Ascending aorta (tissue), 2 donors: ENCODE measurements at regions not wholly inside any gene's neighbourhood (a gene's known extent, or its start where the extent isn't known, plus 50 kb on each side); places are given as distances from the start of the nearest gene placed in this dataset.

Experiments used
- DNase-seq, 2 donors: peaks; one replicate each; pipeline ENCODE4 v3.0.0-alpha.2; 2019; ENCODE audit warnings: low spot score in 2 of 2
- H3K27ac ChIP-seq, 2 donors: fragments of 200-600 bp; sonication (generic); one replicate each; pipeline ENCODE4 v1.5.1; 2016 to 2017; ENCODE audit warnings: mild to moderate bottlenecking in 1 of 2
- H3K27me3 ChIP-seq: fragments of 200-600 bp; sonication (generic); one replicate; pipeline ENCODE4 v1.5.1; 2017
- H3K36me3 ChIP-seq, 2 donors: fragments of 200-600 bp; sonication (generic); one replicate each; pipeline ENCODE4 v1.5.1; 2016
- H3K4me1 ChIP-seq, 2 donors: fragments of 200-600 bp; sonication (generic); one replicate each; pipeline ENCODE4 v1.5.1; 2016 to 2017; ENCODE audit warnings: mild to moderate bottlenecking in 1 of 2
- H3K4me3 ChIP-seq, 2 donors: fragments of 200-600 bp; sonication (generic); one replicate each; pipeline ENCODE4 v1.5.1; 2016 to 2017; ENCODE audit warnings: mild to moderate bottlenecking in 1 of 2
- H3K9me3 ChIP-seq, 2 donors: fragments of 200-600 bp; sonication (generic); one replicate each; pipeline ENCODE4 v1.5.1; 2016
- CTCF ChIP-seq, 3 experiments: fragments of 200-600 bp in 2 of 3; fragments of 450-650 bp in 1 of 3; sonication (generic) in 2 of 3; IDR thresholded peaks; one replicate each; pipeline ENCODE4 v1.5.1; 2016 to 2019; ENCODE audit warnings: antibody characterized with exemption in 3 of 3, mild to moderate bottlenecking in 1 of 3, moderate library complexity in 1 of 3
- intact Hi-C: fragments of 100-400 bp; cut with DNase I; formaldehyde crosslinking; loops from one replicate; pipeline ENCODE4 v1.15.1; 2023

GRCh38 chr1:194544012-194544411 is 1357.6 kb upstream of the B3GALT2 start:
- Histone ChIP-seq H3K9me3 (no peaks in the 10 kb centered on the region), H3K36me3 (no peaks in the 10 kb centered on the region), H3K27me3 (no peaks in the 10 kb centered on the region), H3K4me3 (no peak overlapping the region), H3K27ac (no peak overlapping the region), H3K4me1 (no peaks in the 10 kb centered on the region)
- no peak for TF ChIP-seq CTCF (IDR thresholded peaks at IDR 0.05)
- no peak for DNase-seq
- intact Hi-C loops = no loop called here

GRCh38 chr1:194538453-194538852 is 1352.0 kb upstream of the B3GALT2 start:
- Histone ChIP-seq H3K9me3 (no peaks in the 10 kb centered on the region), H3K36me3 (no peaks in the 10 kb centered on the region), H3K27ac (no peak overlapping the region), H3K4me1 (no peaks in the 10 kb centered on the region), H3K4me3 (no peak overlapping the region), H3K27me3 (no peaks in the 10 kb centered on the region)
- no peak for DNase-seq
- TF ChIP-seq CTCF (IDR thresholded peaks at IDR 0.05) = no peak
- intact Hi-C loops = no loop called here

DNA sequence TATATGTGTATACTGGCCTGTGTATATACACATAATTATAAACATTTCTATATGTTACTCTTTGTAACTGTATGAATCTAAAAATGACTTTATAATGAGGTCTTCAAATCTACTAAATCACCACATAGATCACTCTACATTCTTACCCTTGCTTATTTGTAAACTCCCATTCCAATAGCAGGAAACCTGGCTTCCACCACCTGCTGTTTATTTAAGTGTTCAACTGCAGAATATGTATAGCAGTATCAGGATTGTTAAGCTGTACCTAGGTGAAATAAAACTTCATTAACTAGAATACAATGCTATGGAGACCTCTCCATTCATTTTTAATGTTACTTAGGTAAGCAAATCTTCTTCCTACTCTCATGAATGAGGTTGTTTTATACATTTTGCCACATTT is 1351.1 kb upstream of the B3GALT2 start:
- H3K27ac ChIP-seq = no peak overlapping the region
- H3K27me3 ChIP-seq = no peaks in the 10 kb centered on the region
- H3K4me3 ChIP-seq = no peak overlapping the region
- intact Hi-C loops = no loop called here
- no peaks in the 10 kb centered on the region for H3K36me3 ChIP-seq
- no peaks in the 10 kb centered on the region for H3K9me3 ChIP-seq
- H3K4me1 ChIP-seq = no peaks in the 10 kb centered on the region
- no peak for DNase-seq
- no peak for TF ChIP-seq CTCF (IDR thresholded peaks at IDR 0.05)

DNA sequence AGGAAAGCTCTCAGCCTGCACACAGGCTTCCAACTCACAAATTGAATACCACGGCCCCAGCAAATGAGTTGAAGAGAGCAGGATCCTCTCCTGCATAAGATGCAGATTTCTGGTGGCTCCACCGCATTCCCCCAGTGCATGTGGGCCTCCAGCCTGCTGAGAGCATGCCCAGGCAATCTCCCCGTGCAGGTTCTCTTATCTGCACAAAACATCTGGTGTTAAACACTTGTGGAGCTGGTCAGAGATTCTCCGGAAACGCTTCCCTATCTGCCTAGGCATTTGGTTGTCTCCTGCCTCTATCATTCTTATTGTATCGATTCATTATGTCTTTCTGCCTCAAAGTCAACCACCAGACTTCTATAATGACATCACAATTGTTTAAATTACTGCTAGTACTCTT is 1349.0 kb upstream of the B3GALT2 start:
- Histone ChIP-seq H3K4me3 (no peak overlapping the region), H3K4me1 (no peaks in the 10 kb centered on the region), H3K27ac (no peak overlapping the region), H3K36me3 (no peaks in the 10 kb centered on the region), H3K27me3 (no peaks in the 10 kb centered on the region), H3K9me3 (no peaks in the 10 kb centered on the region)
- no peak for TF ChIP-seq CTCF (IDR thresholded peaks at IDR 0.05)
- no peak for DNase-seq
- intact Hi-C loops = no loop called here

DNA sequence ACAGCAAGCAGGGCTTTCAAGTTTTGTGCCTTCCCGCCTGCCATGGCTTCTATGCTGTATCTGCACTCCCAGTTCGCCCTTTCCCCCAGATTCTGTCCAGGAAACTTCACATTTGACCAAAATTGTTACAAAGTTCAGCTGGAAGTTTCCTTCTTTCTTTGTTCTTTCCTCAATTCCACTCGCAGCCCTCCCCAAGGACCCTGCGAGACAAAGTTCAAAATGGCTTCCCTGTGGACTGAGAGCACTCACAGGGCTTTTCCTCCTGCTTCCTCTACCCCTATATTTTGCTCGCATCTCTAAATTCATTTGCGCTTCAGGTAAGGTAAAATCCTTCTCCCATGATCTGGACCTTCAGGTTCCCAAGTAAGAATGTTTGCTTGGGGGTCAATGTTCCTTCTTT is 1348.4 kb upstream of the B3GALT2 start:
- no peak for DNase-seq
- no peak for TF ChIP-seq CTCF (IDR thresholded peaks at IDR 0.05)
- intact Hi-C loops = no loop called here
- H3K36me3 ChIP-seq = no peaks in the 10 kb centered on the region
- H3K4me1 ChIP-seq = no peaks in the 10 kb centered on the region
- H3K4me3 ChIP-seq = no peak overlapping the region
- no peak overlapping the region for H3K27ac ChIP-seq
- no peaks in the 10 kb centered on the region for H3K9me3 ChIP-seq
- no peaks in the 10 kb centered on the region for H3K27me3 ChIP-seq

- H3K9me3 ChIP-seq = no peaks in the 10 kb centered on the region
- no peak overlapping the region for H3K27ac ChIP-seq
- DNase-seq = no peak
- H3K36me3 ChIP-seq = no peaks in the 10 kb centered on the region
- no peaks in the 10 kb centered on the region for H3K27me3 ChIP-seq
- intact Hi-C loops = no loop called here
- H3K4me3 ChIP-seq = no peak overlapping the region
- TF ChIP-seq CTCF (IDR thresholded peaks at IDR 0.05) = no peak
- no peaks in the 10 kb centered on the region for H3K4me1 ChIP-seq
Measured at GRCh38 chr1:194533641-194534040, 1347.2 kb upstream of the B3GALT2 start.
